ENCODE measurements at regions not wholly inside any gene's neighbourhood (a gene's known extent, or its start where the extent isn't known, plus 50 kb on each side); places are given as distances from the start of the nearest gene placed in this dataset.

DNA sequence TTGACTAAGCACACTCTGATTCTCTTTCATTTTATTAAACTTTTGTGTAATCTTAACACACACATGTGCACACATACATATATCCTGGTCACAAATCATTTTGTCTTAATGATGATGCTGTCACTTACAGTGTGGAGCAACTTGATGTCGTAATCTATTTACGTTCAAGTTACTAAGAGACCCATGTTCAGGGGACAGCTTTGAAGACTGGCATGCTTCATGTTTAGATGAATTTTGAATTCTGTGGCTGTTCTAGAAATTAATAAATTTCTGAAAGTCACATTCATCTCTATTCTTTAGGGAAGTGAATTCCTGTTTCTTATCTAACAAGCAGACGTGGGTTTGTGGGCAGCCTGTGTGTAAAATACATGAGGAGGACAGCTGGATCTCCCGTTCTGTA is 1637.8 kb downstream of the PLA2G4A start:
- TF ChIP-seq, protein P1, sequence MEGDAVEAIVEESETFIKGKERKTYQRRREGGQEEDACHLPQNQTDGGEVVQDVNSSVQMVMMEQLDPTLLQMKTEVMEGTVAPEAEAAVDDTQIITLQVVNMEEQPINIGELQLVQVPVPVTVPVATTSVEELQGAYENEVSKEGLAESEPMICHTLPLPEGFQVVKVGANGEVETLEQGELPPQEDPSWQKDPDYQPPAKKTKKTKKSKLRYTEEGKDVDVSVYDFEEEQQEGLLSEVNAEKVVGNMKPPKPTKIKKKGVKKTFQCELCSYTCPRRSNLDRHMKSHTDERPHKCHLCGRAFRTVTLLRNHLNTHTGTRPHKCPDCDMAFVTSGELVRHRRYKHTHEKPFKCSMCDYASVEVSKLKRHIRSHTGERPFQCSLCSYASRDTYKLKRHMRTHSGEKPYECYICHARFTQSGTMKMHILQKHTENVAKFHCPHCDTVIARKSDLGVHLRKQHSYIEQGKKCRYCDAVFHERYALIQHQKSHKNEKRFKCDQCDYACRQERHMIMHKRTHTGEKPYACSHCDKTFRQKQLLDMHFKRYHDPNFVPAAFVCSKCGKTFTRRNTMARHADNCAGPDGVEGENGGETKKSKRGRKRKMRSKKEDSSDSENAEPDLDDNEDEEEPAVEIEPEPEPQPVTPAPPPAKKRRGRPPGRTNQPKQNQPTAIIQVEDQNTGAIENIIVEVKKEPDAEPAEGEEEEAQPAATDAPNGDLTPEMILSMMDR (IDR thresholded peaks at IDR 0.05): no peak
- TF ChIP-seq ZFX (IDR thresholded peaks at IDR 0.05; ENCODE audit: borderline replicate concordance): no peak

All from 22Rv1 (cell line).